Colonic mucosa (tissue), 4 donors: ENCODE measurements at regions not wholly inside any gene's neighbourhood (a gene's known extent, or its start where the extent isn't known, plus 50 kb on each side); places are given as distances from the start of the nearest gene placed in this dataset.

ENCODE experiments used
- DNase-seq: peaks from one replicate; pipeline ENCODE4 v3.0.0-alpha.2; 2020
- H3K27ac ChIP-seq: fragments of 200-600 bp; one replicate; pipeline ENCODE4 v1.8.0; 2021
- H3K27me3 ChIP-seq: fragments of 200-600 bp; one replicate; pipeline ENCODE4 v1.8.0; 2021
- H3K36me3 ChIP-seq: fragments of 200-600 bp; one replicate; pipeline ENCODE4 v1.8.0; 2021
- H3K4me1 ChIP-seq: fragments of 200-600 bp; one replicate; pipeline ENCODE4 v1.8.0; 2021; ENCODE audit warnings: mild to moderate bottlenecking
- H3K4me3 ChIP-seq: fragments of 200-600 bp; one replicate; pipeline ENCODE4 v1.8.0; 2021
- H3K9ac ChIP-seq, 2 donors: one replicate each; pipeline ENCODE4 v1.7.0; 2013; ENCODE audit warnings: control low read depth in 2 of 2, low read depth in 2 of 2, low read length in 2 of 2
- H3K9me3 ChIP-seq: fragments of 200-600 bp; one replicate; pipeline ENCODE4 v1.8.0; 2021
- intact Hi-C: fragments of 100-400 bp; cut with DNase I; formaldehyde crosslinking; loops from one replicate; pipeline ENCODE4 v1.14.1; 2022
- TF ChIP-seq, protein P1 (sequence below): fragments of 200-600 bp; IDR thresholded peaks from one replicate; pipeline ENCODE4 v1.8.0; 2022; ENCODE audit warnings: antibody characterized with exemption, mild to moderate bottlenecking
- donor health status: healthy.
- donor health status: DM: no; HTN: no; CAD: no.
- donor health status: DM: no; HTN: no; CAD: no.

DNA sequence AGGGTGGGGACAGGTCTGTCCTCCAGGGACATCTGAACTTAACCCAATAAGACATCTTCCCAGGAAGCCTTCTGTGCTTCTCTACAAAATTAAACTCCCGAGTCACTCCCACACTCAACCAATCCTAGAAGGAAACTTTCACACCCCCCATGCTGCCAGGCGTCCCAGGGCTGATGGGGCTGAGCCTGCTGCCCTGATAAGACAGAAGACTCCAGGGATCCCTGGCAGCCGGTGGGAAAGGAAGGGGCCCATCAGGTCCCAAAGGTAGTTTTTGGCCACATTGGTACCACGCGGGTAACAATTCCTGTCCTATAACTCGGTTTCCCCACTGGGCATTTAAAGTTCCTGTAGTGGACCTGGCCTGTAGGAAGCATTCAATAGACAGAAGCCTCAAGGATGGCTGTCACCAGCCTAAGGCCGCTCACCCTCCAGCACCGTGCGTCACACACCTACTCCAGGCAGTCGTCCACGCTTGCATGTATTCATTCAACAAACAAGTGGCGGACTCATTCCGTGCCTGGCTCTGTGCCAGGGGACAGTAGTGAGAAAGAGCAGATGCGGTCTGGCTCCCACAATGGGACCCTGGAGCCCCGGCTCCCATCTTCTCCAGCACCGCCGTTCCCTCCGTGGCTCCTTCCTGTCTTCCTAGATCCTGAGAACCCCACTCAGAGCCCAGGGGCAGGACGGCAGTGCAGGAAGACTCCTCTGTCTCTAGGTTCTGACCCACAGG lies 465.2 kb downstream of the NPHP4 start:
- Histone ChIP-seq H3K4me1 (no peaks in the 10 kb centered on the region), H3K27ac (no peak overlapping the region), H3K9me3 (no peaks in the 10 kb centered on the region), H3K36me3 (no peaks in the 10 kb centered on the region), H3K27me3 (no peaks in the 10 kb centered on the region), H3K4me3 (no peak overlapping the region), H3K9ac (no peak overlapping the region)
- no peak for DNase-seq
- TF ChIP-seq, protein P1, sequence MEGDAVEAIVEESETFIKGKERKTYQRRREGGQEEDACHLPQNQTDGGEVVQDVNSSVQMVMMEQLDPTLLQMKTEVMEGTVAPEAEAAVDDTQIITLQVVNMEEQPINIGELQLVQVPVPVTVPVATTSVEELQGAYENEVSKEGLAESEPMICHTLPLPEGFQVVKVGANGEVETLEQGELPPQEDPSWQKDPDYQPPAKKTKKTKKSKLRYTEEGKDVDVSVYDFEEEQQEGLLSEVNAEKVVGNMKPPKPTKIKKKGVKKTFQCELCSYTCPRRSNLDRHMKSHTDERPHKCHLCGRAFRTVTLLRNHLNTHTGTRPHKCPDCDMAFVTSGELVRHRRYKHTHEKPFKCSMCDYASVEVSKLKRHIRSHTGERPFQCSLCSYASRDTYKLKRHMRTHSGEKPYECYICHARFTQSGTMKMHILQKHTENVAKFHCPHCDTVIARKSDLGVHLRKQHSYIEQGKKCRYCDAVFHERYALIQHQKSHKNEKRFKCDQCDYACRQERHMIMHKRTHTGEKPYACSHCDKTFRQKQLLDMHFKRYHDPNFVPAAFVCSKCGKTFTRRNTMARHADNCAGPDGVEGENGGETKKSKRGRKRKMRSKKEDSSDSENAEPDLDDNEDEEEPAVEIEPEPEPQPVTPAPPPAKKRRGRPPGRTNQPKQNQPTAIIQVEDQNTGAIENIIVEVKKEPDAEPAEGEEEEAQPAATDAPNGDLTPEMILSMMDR = no peak
- intact Hi-C loops = no loop called here

DNA sequence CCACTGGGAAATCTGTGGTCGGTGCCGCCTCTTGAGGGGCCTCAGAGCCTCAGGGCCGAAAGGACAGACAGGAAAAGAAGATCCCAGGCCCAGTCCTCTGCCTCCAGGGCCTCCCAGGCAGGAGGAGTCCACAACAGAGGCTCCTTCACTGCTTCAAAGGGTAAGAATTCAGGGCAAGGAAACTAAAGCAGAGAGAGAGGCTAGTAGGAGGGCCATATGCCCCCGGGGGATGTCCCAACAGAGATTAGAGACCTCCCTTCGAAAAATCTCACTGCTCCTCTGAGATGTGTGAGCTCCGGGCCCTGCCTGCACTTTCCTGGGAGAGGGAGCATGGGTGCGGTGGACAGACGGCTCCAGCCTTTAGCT lies 465.9 kb downstream of the NPHP4 start:
- Histone ChIP-seq H3K36me3 (no peaks in the 10 kb centered on the region), H3K9me3 (no peaks in the 10 kb centered on the region), H3K27ac (no peak overlapping the region), H3K4me3 (no peak overlapping the region), H3K4me1 (no peaks in the 10 kb centered on the region), H3K27me3 (no peaks in the 10 kb centered on the region), H3K9ac (no peak overlapping the region)
- intact Hi-C loops = no loop called here
- no peak for DNase-seq
- TF ChIP-seq, protein P1 = no peak

DNA sequence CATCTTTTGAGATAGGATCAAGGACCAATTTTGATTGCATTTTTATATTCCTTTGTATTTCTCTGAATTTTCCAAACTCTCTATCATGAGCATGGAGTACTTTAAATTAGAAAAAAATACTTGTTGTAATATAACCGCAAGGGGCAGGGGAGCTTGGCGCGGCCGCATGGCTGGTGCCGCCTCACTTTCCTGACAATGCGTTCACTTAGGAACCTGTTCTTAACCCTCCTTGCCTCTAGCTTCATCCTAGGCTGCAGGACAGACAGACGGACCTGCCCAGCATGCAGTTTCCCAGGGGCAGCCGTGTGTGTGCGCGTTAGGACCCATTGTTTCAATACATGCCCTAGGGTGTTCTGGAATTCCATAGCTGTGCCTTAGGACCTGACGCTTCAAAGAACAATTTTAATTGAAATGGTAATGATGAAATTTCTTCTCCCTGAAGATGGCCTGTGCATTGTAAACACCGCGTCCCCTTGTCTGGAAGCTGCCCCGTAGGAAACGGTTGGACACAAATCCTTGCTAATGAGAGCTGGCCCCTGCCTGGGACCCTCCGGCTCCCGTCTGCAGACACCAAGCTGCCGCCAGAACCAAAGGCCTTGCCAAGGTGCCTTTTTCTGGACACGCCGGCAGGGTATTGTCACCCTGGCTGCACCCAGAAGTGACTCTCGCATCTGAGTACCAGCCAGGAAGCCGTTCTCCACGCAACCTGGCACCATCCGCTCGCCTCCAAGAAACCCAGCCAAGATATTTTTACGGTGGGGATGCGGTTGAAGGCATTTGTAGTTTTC lies 466.4 kb downstream of the NPHP4 start:
- Histone ChIP-seq H3K9ac (no peak overlapping the region), H3K4me1 (no peaks in the 10 kb centered on the region), H3K27ac (no peak overlapping the region), H3K36me3 (no peaks in the 10 kb centered on the region), H3K4me3 (no peak overlapping the region), H3K27me3 (no peaks in the 10 kb centered on the region), H3K9me3 (no peaks in the 10 kb centered on the region)
- intact Hi-C loops = no loop called here
- no peak for DNase-seq
- TF ChIP-seq, protein P1 = no peak

DNA sequence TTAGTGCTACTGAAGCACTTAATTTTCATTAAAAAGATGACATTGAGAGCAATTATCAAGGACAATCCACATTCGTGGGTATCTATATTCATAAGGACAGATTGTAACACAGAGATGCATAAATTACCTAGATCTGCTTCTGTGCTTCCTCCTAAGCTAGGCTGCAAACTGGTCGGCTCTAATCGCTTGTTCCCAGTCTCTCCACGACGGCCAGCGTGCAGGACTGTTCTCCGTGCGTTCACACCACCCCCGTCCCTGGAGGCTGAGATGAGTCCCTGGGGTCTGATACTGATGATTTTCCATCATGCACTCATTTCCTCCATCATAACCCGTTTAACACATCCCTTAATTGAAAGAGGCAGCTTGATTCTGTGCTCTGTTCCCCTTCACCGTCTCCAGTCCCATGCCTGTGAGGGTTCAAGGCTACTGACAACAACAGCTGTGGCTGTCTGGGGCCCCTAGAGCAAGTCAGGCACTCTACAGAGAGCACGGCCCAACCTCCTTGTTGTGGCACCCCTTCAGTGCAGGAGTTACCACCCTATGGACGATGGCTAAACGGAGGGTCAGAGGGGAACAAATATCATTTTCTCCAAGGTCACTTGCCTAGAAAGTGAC lies 469.6 kb downstream of the NPHP4 start:
- Histone ChIP-seq H3K9ac (no peak overlapping the region), H3K9me3 (no peaks in the 10 kb centered on the region), H3K4me1 (no peaks in the 10 kb centered on the region), H3K27ac (no peak overlapping the region), H3K4me3 (no peak overlapping the region), H3K36me3 (no peaks in the 10 kb centered on the region), H3K27me3 (no peaks in the 10 kb centered on the region)
- DNase-seq = no peak
- TF ChIP-seq, protein P1 = no peak
- intact Hi-C loops = no loop called here

DNA sequence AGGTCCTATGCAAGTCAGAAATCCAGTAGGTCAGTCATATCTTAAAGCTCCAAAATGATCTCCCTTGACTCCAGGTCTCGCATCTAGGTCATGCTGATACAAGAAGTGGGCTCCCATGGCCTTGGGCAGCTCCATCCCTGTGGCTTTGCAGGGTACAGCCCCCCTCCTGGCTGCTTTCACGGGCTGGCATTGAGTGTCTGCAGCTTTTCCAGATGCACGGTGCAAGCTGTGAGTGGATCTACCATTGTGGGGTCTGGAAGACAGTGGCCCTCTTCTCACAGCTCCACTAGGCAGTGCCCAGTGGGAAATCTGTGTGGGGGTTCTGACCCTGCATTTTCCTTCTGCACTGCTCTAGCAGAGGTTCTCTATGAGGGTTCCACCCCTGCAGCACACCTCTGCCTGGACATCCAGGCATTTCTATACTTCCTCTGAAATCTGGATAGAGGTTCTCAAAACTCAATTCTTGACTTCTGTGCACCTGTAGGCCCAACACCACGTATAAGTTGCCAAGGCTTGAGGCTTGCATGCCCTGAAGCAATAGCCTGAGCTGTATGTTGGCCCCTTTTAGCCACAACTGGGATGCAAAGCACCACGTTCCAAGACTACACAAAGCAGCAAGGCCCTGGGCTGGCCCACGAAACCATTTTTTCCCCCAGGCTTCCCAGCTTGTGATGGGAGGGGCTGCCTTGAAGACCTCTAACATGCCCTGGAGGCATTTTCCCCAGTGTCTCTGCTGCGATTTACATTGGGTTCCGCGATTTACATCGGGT lies 472.7 kb downstream of the NPHP4 start:
- H3K27me3 ChIP-seq = no peaks in the 10 kb centered on the region
- no peak overlapping the region for H3K27ac ChIP-seq
- H3K9ac ChIP-seq = no peak overlapping the region
- H3K4me1 ChIP-seq = no peaks in the 10 kb centered on the region
- intact Hi-C loops = loop anchor here (10.0 kb wide), 1 partner anchor 395 kb away; no protein-coding TSS in a partner anchor
- TF ChIP-seq, protein P1 = no peak
- no peak for DNase-seq
- H3K4me3 ChIP-seq = no peak overlapping the region
- no peaks in the 10 kb centered on the region for H3K36me3 ChIP-seq
- H3K9me3 ChIP-seq = no peaks in the 10 kb centered on the region
